ENCODE measurements at regions not wholly inside any gene's neighbourhood (a gene's known extent, or its start where the extent isn't known, plus 50 kb on each side); places are given as distances from the start of the nearest gene placed in this dataset.

DNA sequence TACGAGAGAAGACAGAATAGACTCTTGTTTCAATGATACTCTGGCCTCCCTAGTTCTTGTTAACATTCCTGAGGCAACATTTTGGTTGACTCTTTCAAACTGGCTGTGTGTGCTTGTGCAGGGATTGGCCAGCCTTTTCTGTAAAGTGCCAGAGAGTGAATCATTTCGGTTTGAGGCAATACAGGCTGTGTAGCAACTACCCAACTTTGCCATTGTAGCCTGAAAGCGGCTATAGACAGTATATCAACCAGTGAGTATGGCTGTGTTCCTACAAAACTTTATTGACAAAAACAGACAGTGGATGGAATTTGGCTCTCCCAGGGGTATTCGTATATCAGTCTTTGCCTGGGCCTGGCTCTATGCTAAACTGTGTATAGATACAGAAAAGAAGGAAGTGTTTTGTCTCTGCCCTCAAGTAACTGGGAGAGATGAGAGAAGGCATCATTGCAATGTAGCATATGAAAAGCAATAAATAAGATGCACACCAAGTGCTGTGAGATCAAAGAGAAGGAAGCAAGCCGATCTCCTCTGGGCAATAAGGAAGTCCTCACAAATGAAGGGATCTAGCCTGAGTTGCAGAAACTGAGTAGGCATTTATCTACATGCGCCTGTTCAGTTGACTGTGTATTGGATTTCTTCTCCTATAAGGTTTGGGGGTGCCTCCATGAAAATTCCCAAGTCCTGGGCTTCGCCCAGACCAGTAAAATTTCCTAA lies 568.0 kb upstream of the KLF4 start:
- TF ChIP-seq EZH2 (IDR thresholded peaks at IDR 0.05; ENCODE audit: low read length, unreplicated experiment): no peak
- TF ChIP-seq, protein P1, sequence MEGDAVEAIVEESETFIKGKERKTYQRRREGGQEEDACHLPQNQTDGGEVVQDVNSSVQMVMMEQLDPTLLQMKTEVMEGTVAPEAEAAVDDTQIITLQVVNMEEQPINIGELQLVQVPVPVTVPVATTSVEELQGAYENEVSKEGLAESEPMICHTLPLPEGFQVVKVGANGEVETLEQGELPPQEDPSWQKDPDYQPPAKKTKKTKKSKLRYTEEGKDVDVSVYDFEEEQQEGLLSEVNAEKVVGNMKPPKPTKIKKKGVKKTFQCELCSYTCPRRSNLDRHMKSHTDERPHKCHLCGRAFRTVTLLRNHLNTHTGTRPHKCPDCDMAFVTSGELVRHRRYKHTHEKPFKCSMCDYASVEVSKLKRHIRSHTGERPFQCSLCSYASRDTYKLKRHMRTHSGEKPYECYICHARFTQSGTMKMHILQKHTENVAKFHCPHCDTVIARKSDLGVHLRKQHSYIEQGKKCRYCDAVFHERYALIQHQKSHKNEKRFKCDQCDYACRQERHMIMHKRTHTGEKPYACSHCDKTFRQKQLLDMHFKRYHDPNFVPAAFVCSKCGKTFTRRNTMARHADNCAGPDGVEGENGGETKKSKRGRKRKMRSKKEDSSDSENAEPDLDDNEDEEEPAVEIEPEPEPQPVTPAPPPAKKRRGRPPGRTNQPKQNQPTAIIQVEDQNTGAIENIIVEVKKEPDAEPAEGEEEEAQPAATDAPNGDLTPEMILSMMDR (conservative IDR thresholded peaks at IDR 0.05; ENCODE audit: low read depth, low read length): no peak
- no peak for TF ChIP-seq EZH2phosphoT487 (IDR thresholded peaks at IDR 0.05; ENCODE audit: borderline replicate concordance, low read length)
